NCI-H2196 treated with DMSO at 0.1 percent for 48 hours (cell line): ENCODE measurements at regions not wholly inside any gene's neighbourhood (a gene's known extent, or its start where the extent isn't known, plus 50 kb on each side); places are given as distances from the start of the nearest gene placed in this dataset.

Experiments
- DNase-seq: peaks from one replicate; lab custom pipeline; 2025; ENCODE audit not compliant: unreplicated experiment; lab: John Stamatoyannopoulos, UW

DNA sequence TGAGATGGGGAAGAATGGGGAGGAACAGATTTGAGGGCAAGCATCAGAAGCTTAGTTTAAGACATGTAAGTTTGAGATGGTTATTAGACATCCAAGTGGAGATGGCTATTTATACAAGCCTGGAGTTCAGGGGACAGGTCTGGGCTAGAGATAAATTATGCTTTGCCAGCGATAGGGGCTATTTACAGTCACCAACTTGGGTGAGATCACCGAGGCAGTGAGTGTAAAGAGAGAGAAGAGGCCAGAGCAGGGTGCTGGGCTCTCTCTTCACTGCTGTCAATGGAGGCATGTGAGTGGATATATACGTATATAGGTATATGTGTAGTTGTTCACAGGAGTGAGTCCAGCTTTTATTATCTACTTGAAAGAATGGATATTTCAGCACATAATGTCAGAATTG lies 81.0 kb downstream of the QPCT start:
- no peak for DNase-seq

DNA sequence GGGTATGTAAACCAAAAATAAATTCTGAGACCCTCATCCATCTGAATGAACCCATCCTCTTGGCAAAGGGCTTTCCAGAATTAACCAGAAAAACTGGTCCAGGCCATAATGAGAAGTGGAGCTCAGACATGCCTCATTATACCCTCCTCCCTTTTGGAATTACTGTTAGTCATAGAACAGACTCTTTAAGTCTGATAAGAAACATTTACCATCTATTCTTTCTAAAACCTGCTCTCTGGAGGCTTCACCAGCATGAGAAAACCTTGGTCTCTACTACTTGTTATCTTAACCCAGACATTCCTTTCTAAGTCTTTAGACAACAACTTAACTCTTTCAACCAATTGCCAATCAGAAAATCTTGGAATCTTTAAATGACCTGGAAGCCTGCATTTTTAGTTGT lies 82.8 kb downstream of the QPCT start:
- no peak for DNase-seq

DNA sequence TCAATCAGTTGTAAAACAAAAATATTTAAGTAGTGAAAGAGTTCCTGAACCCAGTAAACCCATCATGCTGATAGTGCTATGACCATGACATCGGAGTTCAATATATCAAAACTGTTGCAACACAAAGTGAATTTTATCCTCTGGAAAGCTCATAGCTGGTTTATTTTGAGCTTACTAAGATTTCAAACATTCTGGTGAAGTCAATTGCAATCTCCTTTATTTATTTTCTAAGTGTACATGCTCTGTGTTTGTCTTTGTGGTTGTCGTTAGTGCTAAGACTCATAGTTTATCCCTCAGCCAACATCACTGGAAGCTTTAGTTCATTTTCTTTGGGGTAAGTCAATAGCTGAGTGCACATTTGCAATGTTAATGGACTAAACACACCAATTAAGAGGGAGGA lies 91.9 kb downstream of the QPCT start:
- no peak for DNase-seq

DNA sequence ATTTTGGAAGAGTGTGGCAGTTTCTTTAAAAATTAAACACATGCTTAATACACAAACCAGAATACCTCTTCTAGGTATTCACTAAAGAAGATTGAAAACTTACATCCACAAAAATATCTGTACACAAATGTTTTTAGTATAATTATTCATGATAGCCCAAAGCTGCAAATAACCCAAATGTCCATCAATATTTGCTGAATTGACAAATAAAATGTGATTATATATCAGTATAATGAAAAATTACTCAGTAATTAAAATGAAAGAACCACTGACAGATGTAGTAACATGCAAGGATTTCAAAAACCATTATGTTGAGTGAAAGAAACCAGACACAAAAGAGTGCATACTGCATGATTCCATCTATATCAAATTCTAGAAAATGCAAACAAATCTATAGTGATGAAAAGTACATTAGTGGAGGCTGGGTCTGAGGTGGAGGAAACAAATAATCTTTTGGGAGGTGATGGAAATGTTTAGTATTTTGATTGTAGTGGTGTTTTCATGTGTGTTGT lies 94.8 kb downstream of the QPCT start:
- DNase-seq = no peak

DNA sequence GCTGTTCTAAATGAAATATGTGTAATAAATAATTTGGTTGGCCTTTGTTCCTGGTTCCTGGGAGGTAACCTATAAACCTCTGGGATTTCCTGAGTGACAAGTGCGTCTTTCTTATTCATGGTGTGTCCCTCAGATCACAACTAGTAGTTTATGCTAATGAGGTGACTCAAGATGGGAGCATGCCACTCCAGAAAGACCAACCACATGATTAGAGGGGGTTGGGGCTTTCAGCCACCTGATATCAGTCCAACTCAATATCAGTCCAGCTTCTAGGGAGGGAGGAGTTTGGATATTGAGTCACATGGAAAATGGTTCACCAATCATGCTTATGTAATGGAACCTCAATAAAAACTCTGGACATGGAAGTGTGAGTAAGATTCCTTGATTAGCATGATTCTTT lies 96.6 kb downstream of the QPCT start:
- DNase-seq = no peak

DNA sequence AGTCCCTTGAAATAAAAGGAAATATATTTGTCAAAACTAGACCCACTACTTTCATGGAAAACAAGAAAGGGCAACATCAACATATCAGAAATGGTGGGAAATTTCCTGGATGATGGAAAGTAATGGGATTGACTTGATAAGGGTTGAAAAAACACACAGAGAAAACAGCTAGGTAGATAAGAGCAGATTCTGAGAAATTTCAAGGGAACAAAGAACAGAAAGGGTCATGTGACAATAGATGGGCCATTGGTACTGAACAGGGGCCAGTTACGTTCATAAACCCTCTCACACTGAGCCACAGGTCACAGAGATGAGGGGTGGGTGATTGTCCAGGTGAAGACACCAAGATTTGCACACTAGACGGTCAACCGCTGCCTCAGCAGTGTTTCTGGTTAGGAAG lies 98.7 kb downstream of the QPCT start:
- no peak for DNase-seq

DNA sequence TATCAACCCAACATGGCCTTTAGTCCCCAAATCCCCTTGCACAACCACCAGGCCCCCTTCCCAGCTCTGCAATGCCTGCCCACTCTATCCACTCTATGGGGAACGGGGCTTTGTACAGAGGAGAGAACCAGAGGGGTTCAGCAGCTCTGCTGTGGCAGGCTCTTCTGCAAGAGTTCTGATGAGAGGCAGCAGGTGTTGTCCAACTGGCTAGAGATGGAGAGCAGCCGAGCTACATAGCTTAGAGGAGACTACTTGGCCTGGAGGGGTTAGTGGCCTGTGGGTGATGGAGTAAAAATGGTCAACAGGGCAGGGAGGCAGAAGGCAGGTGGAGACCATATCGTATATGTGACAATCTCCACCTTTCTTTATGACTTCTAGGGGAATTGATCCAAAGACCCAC lies 103.0 kb downstream of the QPCT start:
- DNase-seq = no peak

DNA sequence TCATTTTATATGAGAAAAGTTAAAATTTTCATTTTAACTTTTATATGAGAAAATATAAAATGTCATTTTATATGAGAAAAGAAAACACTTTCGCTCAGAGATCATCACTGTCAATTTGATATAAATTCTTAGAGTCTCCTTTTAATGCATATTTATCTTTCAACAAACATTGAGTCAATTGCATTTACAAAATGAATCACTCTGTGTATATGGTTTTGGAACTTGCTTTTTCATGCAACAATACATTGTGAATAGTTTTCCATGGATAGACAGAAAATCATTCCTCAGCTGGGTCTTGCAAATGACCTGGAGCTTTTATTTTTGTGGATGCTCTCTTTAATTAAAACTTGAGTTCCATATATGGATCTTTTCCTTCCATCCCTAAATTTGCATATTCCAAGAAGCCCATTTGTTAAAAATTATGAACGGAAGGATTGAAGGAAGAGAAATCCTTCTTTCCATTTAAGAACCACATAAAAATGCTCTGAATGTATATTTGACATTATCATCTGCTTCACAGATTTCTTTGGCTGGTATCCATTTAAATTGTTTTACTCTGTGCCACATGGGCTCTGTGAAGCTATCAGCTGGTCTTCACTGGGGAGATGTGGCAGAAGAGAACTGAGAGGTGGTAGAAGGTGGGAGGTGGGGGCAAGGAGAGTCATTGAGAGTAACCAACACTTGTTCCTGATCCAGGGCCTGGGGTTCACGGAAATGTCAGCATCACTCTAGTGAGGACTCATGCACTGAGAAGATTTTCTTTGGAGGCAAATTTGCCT lies 104.1 kb downstream of the QPCT start:
- DNase-seq = no peak

DNA sequence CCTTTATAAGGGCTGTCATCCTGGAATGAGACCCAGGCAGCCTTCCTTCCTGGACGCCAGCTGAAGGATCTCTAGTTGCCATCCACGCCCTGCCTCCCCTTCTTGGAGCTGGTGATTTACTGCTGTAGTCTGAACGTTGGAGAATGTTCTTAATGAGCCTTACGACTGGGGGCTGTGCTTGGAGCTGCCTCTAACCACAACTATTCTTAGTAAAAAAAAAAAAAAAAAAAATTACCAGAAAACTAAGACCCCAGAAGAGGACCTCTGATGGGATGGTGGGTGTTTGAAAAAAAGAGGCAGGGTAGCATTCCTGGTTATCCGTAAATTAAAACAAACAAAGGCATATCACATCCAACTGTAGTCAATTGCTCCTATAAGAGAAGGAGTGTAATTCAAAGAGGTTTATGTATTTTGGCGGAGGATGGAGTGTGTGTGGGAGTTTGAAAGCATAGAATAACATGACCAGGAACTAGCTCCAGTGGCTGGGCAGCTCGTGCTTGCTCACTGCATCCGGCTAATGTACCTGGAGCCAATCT lies 105.4 kb downstream of the QPCT start:
- no peak for DNase-seq

DNA sequence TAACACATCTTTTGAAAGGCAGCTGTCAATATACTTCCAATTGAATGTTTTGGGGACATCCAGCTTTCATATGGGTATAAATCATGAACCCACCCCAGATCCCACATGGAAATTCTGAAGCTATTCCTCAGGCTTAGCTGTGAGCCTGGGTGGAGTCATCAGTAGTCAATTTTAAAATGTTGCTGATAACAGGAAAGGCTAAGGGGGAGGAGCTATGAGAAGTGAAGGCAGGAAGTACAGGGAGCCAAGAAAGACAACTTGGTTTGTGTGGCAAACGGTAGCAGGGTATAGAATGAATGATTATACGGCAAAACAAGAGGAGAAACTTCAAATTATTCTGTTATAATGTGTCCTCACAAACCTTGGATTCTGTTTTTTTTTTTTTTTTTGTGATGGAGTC lies 108.6 kb downstream of the QPCT start:
- DNase-seq = no peak

DNA sequence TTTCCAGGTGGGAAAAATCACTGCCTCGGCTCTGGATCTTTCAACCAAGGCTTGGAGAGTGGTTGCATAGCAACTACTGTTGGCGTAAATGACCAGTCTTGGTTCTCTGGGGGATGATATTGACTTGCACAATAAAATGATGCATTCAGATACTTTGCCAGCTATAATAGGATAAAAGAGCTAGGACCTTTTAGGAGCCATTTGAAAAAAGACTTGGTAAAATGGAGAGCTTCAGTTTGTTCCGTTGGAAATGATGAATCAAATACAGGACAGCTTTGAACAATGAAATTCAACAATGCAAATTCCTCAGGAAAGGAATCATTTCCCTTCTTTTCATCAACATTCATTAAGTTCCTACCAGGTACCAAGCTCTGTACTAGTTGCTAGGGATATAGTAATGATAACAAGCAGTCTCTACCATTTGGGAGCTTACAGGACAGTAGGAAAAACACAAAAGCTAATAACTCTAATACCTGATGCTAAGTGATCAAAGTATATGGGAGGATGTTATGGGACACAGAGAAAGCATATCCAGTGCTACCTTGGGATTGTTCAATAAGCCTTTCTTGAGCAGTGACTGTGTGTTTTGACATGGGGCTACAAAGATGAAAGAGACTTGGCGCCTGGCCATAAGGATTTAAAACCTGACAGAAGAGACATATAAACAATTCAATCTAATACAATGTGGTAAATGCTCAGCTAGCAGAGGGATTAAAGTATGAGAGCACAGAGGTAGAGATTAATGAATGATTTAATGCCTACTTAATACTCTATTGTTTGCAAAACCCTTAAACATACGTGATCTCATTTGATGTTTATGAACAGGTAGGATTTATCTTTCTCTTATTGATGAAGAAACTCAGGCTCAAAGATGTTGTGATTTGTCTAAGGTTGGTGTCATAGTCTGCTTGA lies 110.7 kb downstream of the QPCT start:
- no peak for DNase-seq

DNA sequence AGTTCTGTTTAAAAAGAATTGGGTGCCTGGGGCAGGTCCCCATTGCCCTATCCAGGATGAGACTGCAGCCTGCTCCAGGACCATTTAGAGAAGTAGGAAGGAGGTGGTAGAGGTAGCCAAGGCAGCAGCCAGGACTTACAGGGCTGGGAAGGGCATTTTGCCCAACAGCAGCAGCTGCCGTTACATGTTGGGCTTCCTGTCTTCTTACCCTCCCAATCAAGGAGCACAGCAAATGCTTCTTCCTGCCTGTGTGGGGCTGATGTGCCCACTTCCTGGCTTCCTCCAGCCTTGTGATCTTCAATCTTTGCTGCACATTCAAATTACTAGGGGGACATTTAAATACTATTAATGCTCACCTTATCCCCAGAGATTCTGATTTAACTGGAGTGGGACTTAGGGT lies 112.0 kb downstream of the QPCT start:
- no peak for DNase-seq

DNA sequence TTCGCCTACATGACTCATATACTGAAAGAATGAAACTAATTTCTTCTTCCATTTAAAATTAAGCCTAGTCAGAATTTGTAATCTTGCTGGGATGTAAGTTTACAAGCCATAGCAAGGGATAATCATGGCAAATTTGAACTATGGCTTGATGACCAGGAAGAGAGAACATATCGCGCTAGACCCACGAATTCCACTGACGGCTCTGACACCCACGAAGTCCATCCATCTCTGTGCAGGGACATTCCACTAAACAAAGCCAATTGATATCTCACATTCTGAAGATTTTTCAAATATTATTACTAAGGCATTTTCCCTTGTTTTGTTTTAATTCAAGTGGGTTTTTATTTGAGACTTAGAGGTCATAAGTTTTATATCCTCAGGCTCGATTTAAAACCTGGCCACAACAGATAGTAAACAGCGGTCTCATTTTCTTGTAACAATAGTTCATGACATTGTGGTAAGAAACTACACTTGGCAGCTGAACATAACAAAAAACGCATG lies 113.0 kb downstream of the QPCT start:
- no peak for DNase-seq

DNA sequence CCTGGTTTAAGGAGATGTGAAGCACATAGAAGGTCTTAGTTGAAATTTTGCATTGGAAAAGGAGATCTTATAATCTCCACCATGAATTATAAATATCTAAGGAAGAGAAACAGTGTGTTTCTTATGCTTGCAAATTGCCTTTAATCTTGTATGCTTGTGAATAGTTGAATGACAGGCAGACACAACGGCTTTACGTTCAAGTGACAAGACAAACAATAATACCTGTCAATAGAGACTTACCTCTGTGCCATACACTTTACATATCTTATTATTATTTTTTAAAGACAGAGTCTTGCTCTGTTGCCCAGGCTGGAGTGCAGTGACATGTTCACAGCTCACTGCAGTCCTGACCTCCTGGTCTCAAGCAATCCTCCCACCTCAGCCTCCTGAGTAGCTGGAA lies 113.7 kb downstream of the QPCT start:
- DNase-seq = no peak

DNA sequence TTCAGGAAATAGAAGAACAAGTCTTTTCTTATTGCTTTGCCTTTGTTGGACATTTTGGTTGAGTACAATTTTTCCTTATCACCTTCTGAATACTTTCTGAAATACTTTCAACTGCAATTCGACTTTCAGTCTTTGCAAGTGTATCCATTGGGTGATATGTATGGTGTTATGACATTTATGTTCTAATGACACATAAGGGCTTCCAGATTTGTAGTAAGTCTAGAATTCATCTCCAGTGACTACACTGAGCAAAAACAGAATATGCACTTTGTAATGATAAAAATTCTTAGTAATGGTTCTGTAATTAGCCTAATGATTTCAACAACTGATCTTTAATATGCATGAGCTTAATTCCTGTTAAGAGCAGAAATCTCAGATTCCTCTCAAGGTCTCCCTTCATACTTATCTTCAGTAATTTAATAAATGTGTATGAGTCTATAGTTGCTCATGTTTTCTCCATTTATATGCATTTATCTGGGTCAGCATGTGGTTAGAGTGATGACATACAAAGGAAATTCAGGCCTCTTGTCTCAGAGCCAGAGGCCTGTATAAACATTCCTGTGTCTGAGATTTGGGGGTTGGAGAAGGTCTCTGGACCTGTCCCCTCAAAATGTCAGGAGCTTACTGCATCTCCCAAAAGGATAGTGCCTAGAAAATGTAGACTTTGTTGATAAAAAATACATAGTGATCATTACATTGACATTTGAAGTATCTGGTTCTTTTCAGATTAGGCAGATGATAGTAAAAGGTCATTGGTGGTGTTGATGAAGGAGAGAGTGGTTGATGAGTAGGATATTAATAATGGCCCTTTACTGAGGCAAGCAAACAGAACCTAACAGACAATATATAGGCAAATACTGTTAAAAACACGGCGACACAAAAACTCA lies 114.9 kb downstream of the QPCT start:
- no peak for DNase-seq

DNA sequence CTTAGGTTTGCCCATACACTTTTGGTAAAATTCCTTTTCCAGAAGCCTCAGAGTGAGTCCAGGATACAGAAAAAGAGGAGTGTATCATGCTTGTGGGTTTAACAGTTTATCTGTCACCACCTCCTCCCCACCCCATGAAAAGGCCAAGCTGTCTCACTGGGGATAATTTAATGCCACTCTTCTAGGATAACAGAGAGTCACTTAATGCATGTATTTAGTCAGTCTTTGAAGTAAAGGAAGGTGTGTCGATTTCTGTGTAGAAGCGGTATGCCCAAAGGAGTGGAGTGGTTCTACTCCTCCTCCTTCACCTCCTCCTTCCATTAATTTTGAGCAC lies 116.4 kb downstream of the QPCT start:
- no peak for DNase-seq

DNA sequence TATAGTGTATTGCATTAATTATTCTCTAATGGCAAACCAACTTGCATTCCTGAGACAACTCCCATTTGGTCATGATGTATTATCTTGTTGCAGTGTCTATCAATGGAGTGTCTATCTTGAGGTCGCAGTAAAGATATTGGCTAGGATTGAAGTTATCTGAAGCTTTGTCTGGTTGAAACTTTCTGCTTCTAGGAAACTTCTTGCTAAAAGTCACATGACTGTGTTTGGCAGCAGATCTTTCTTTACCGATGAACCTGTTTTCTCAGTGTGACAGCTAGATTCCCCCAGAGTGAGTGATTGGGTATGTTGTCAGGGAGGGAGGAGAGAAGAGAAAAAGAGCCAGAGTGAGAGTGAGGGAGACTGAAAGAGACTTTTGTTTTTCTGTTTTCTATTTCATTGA lies 119.6 kb downstream of the QPCT start:
- DNase-seq = no peak

DNA sequence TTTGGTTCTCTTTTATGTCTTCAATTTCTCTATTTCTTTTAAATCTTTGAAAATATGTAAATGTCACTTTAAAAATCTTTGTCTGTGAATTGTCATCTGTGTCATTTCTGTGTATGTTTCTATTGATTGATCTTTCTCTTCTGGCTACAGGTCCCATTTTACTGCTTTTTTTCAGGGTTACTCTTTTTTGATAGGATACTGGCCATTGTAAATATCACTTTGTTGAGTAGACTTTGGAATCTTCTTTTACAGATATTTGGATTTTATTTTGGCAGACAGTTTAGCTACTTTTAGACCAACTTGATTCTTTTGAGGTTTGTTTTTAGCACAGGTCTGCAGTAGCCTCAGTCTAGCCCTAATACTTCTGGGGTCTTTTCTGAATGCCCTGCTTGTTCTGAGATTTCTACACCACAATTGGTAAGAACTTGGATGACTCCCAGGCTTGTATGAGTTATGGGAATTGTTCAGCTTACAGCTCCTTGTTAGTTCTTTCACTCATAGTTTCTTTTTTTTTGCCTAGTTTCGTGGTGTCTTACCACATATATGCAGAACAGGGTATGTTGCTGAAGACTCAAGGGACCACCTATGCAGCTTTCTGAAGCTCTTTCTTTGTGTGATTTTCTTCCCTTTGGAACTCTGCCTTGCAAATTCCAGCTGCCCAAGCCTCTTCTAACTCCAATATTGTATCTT lies 122.2 kb downstream of the QPCT start:
- no peak for DNase-seq

DNA sequence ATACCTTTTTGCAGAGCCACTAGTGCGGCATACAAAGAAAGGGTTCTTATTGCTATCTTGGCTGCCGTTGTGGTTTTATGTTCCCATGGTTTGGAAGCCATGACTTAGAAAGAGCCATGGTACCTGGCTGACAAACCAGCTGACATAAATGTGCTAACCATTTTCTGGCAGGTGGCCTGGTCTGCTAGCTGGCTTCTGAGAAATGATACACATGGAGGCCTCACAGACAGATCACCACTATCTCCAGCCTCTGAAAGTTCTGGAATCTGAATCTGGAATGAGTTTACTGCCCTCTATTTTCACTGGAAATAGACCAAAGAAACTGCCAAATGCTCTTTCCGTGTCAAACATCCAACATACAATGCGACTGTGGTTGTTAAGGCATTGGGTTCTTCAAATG lies 123.7 kb downstream of the QPCT start:
- DNase-seq = no peak

DNA sequence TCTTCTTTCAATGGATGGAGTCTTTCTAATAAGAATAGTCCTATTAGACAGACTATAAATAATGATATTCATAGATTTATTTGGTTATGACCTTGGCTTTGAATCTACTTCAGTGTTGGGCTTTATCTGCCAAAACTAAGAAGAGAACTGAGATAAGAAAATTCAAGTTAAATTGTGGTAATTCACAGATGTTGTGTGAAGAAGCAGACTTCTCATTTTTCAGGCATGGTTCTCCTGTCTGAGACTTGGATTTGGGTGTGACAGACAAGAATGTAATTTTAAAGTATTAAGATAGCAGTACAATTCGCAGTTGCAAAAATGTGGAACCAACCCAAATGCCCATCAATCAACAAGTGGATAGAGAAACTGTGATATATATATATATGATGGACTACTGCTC lies 124.7 kb downstream of the QPCT start:
- DNase-seq = no peak
